ENCODE measurements at regions not wholly inside any gene's neighbourhood (a gene's known extent, or its start where the extent isn't known, plus 50 kb on each side); places are given as distances from the start of the nearest gene placed in this dataset.

DNA sequence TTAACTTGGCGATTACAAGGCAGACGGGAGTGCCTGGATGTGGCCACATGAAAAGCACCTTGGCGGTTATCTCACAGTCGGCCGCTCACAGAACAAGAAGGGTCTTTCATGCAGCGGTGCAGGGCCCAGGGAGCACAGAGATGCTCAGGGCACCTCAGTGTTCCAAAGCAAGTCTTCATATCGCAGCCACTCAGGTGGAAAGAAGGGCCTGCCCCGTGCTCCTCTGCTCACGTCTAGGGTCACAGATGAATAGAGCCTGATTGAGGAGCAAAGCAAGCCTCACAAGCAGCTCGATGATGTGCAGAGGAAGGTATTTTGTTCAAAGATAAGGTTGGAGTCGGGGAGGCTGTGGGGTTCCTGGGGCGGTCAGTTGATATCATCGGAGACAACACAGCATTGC, 297.8 kb downstream of the WDR11 start:
- intact Hi-C loops (cut with DNase I), result no loop called here
- Histone ChIP-seq H3K4me3 (ENCODE audit: low read length in 3 of 3) (no peak overlapping the region), H3K9me3 (ENCODE audit: control insufficient read depth in 2 of 3, insufficient read depth in 1 of 3, low read length in 3 of 3) (no peaks in the 10 kb centered on the region), H3K4me1 (ENCODE audit: control insufficient read depth in 2 of 3, insufficient read depth in 2 of 3, low read depth in 1 of 3, low read length in 3 of 3) (no peaks in the 10 kb centered on the region), H3K27me3 (ENCODE audit: control insufficient read depth, insufficient read depth, low read length) (no peaks in the 10 kb centered on the region), H3K27ac (ENCODE audit: low read depth in 2 of 2, low read length in 2 of 2) (no peak overlapping the region), H3K9ac (ENCODE audit: low read length in 3 of 3) (no peak overlapping the region), H3K36me3 (ENCODE audit: control insufficient read depth in 2 of 3, insufficient read depth in 3 of 3, low read length in 3 of 3) (no peaks in the 10 kb centered on the region)
- peak in 2 of 5 donors; percentile 20 to 25 for DNase-seq
- no peak for FAIRE-seq
- TF ChIP-seq, protein P1, sequence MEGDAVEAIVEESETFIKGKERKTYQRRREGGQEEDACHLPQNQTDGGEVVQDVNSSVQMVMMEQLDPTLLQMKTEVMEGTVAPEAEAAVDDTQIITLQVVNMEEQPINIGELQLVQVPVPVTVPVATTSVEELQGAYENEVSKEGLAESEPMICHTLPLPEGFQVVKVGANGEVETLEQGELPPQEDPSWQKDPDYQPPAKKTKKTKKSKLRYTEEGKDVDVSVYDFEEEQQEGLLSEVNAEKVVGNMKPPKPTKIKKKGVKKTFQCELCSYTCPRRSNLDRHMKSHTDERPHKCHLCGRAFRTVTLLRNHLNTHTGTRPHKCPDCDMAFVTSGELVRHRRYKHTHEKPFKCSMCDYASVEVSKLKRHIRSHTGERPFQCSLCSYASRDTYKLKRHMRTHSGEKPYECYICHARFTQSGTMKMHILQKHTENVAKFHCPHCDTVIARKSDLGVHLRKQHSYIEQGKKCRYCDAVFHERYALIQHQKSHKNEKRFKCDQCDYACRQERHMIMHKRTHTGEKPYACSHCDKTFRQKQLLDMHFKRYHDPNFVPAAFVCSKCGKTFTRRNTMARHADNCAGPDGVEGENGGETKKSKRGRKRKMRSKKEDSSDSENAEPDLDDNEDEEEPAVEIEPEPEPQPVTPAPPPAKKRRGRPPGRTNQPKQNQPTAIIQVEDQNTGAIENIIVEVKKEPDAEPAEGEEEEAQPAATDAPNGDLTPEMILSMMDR (IDR thresholded peaks at IDR 0.05; ENCODE audit: borderline replicate concordance, extremely low read depth, insufficient read depth), result no peak

- intact Hi-C loops (cut with DNase I), result no loop called here
- H3K9ac ChIP-seq (ENCODE audit: low read length in 3 of 3), result no peak overlapping the region
- no peaks in the 10 kb centered on the region for H3K9me3 ChIP-seq (ENCODE audit: control insufficient read depth in 2 of 3, insufficient read depth in 1 of 3, low read length in 3 of 3)
- DNase-seq (no peak), FAIRE-seq (no peak)
- peaks cover 0 to 3% (median 0%) of the 10 kb centered on the region in 3 donors for H3K4me1 ChIP-seq (ENCODE audit: control insufficient read depth in 2 of 3, insufficient read depth in 2 of 3, low read depth in 1 of 3, low read length in 3 of 3)
- H3K27me3 ChIP-seq (ENCODE audit: control insufficient read depth, insufficient read depth, low read length), result no peaks in the 10 kb centered on the region
- TF ChIP-seq, protein P1 (IDR thresholded peaks at IDR 0.05; ENCODE audit: borderline replicate concordance, extremely low read depth, insufficient read depth), result no peak
- H3K4me3 ChIP-seq (ENCODE audit: low read length in 3 of 3), result no peak overlapping the region
- no peak overlapping the region for H3K27ac ChIP-seq (ENCODE audit: low read depth in 2 of 2, low read length in 2 of 2)
- H3K36me3 ChIP-seq (ENCODE audit: control insufficient read depth in 2 of 3, insufficient read depth in 3 of 3, low read length in 3 of 3), result no peaks in the 10 kb centered on the region
Observed at GRCh38 chr10:121152033-121152432, 300.9 kb downstream of the WDR11 start.

- H3K9me3 ChIP-seq (ENCODE audit: control insufficient read depth in 2 of 3, insufficient read depth in 1 of 3, low read length in 3 of 3), result no peaks in the 10 kb centered on the region
- no peak overlapping the region for H3K27ac ChIP-seq (ENCODE audit: low read depth in 2 of 2, low read length in 2 of 2)
- no peaks in the 10 kb centered on the region for H3K27me3 ChIP-seq (ENCODE audit: control insufficient read depth, insufficient read depth, low read length)
- intact Hi-C loops (cut with DNase I), result no loop called here
- no peaks in the 10 kb centered on the region for H3K36me3 ChIP-seq (ENCODE audit: control insufficient read depth in 2 of 3, insufficient read depth in 3 of 3, low read length in 3 of 3)
- TF ChIP-seq, protein P1 (IDR thresholded peaks at IDR 0.05; ENCODE audit: borderline replicate concordance, extremely low read depth, insufficient read depth), result no peak
- FAIRE-seq, result no peak
- peaks cover 0 to 3% (median 0%) of the 10 kb centered on the region in 3 donors for H3K4me1 ChIP-seq (ENCODE audit: control insufficient read depth in 2 of 3, insufficient read depth in 2 of 3, low read depth in 1 of 3, low read length in 3 of 3)
- no peak for DNase-seq
- no peak overlapping the region for H3K4me3 ChIP-seq (ENCODE audit: low read length in 3 of 3)
- H3K9ac ChIP-seq (ENCODE audit: low read length in 3 of 3), result no peak overlapping the region
Observed at GRCh38 chr10:121152935-121153334, 301.8 kb downstream of the WDR11 start.

- no peaks in the 10 kb centered on the region for H3K36me3 ChIP-seq (ENCODE audit: control insufficient read depth in 2 of 3, insufficient read depth in 3 of 3, low read length in 3 of 3)
- DNase-seq (no peak), FAIRE-seq (no peak)
- H3K27me3 ChIP-seq (ENCODE audit: control insufficient read depth, insufficient read depth, low read length), result no peaks in the 10 kb centered on the region
- no peak overlapping the region for H3K4me3 ChIP-seq (ENCODE audit: low read length in 3 of 3)
- H3K9ac ChIP-seq (ENCODE audit: low read length in 3 of 3), result no peak overlapping the region
- no peaks in the 10 kb centered on the region for H3K9me3 ChIP-seq (ENCODE audit: control insufficient read depth in 2 of 3, insufficient read depth in 1 of 3, low read length in 3 of 3)
- no peak overlapping the region for H3K27ac ChIP-seq (ENCODE audit: low read depth in 2 of 2, low read length in 2 of 2)
- TF ChIP-seq, protein P1 (IDR thresholded peaks at IDR 0.05; ENCODE audit: borderline replicate concordance, extremely low read depth, insufficient read depth), result no peak
- H3K4me1 ChIP-seq (ENCODE audit: control insufficient read depth in 2 of 3, insufficient read depth in 2 of 3, low read depth in 1 of 3, low read length in 3 of 3), result peaks cover 0 to 5% (median 3%) of the 10 kb centered on the region in 3 donors
- intact Hi-C loops (cut with DNase I), result no loop called here
Observed at GRCh38 chr10:121154310-121154709, 303.1 kb downstream of the WDR11 start.

All from kidney (tissue), 13 donors.